Ascending aorta (tissue), 2 donors: ENCODE measurements at regions not wholly inside any gene's neighbourhood (a gene's known extent, or its start where the extent isn't known, plus 50 kb on each side); places are given as distances from the start of the nearest gene placed in this dataset.

ENCODE experiments used
- DNase-seq, 2 donors: peaks; one replicate each; pipeline ENCODE4 v3.0.0-alpha.2; 2019; ENCODE audit warnings: low spot score in 2 of 2
- H3K27ac ChIP-seq, 2 donors: fragments of 200-600 bp; sonication (generic); one replicate each; pipeline ENCODE4 v1.5.1; 2016 to 2017; ENCODE audit warnings: mild to moderate bottlenecking in 1 of 2
- H3K27me3 ChIP-seq: fragments of 200-600 bp; sonication (generic); one replicate; pipeline ENCODE4 v1.5.1; 2017
- H3K36me3 ChIP-seq, 2 donors: fragments of 200-600 bp; sonication (generic); one replicate each; pipeline ENCODE4 v1.5.1; 2016
- H3K4me1 ChIP-seq, 2 donors: fragments of 200-600 bp; sonication (generic); one replicate each; pipeline ENCODE4 v1.5.1; 2016 to 2017; ENCODE audit warnings: mild to moderate bottlenecking in 1 of 2
- H3K4me3 ChIP-seq, 2 donors: fragments of 200-600 bp; sonication (generic); one replicate each; pipeline ENCODE4 v1.5.1; 2016 to 2017; ENCODE audit warnings: mild to moderate bottlenecking in 1 of 2
- H3K9me3 ChIP-seq, 2 donors: fragments of 200-600 bp; sonication (generic); one replicate each; pipeline ENCODE4 v1.5.1; 2016
- intact Hi-C: fragments of 100-400 bp; cut with DNase I; formaldehyde crosslinking; loops from one replicate; pipeline ENCODE4 v1.15.1; 2023
- TF ChIP-seq, protein P1 (sequence below), 3 experiments: fragments of 200-600 bp in 2 of 3; fragments of 450-650 bp in 1 of 3; sonication (generic) in 2 of 3; IDR thresholded peaks; one replicate each; pipeline ENCODE4 v1.5.1; 2016 to 2019; ENCODE audit warnings: antibody characterized with exemption in 3 of 3, mild to moderate bottlenecking in 1 of 3, moderate library complexity in 1 of 3

DNA sequence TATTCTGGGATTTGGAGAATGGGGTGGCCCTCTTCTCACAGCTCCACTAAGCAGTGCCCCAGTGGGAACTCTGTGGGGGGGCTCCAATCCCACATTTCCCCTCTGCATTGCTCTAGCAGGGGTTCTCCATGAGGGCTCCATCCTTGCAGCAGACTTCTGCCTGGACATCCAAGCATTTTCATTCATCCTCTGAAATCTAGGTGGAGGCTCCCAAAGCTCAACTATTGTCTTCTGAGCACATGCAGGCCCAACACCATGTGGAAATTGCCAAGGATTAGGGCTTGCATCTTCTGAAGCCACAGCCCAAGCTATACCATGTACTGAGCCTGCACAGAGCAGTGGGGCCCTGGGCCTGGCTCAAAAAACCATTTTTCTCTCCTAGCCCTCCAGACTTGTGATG, 162.4 kb upstream of the CWC22 start:
- intact Hi-C loops = no loop called here

DNA sequence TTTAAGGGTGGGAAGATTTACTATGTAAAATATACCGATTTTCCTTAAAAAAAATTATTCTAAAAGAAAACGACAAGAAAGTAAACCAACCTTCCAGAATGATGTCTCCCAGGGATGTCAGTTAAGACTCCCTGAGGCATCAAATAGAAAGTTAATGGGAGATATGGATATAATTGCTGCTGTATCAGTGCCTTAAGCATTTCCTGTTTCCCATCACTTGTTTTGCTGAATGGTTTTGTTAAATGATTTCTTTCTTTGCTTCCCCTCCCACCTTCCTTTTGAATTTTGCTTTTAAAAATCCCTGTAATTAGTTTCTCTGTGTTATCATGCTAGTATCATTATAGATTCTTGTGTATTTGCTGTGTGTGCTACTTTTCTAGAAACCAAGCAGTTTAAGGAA, 154.3 kb upstream of the CWC22 start:
- TF ChIP-seq, protein P1, sequence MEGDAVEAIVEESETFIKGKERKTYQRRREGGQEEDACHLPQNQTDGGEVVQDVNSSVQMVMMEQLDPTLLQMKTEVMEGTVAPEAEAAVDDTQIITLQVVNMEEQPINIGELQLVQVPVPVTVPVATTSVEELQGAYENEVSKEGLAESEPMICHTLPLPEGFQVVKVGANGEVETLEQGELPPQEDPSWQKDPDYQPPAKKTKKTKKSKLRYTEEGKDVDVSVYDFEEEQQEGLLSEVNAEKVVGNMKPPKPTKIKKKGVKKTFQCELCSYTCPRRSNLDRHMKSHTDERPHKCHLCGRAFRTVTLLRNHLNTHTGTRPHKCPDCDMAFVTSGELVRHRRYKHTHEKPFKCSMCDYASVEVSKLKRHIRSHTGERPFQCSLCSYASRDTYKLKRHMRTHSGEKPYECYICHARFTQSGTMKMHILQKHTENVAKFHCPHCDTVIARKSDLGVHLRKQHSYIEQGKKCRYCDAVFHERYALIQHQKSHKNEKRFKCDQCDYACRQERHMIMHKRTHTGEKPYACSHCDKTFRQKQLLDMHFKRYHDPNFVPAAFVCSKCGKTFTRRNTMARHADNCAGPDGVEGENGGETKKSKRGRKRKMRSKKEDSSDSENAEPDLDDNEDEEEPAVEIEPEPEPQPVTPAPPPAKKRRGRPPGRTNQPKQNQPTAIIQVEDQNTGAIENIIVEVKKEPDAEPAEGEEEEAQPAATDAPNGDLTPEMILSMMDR (IDR thresholded peaks at IDR 0.05) = no peak
- H3K9me3 ChIP-seq = no peaks in the 10 kb centered on the region
- H3K4me3 ChIP-seq = no peak overlapping the region
- H3K36me3 ChIP-seq = no peaks in the 10 kb centered on the region
- intact Hi-C loops = no loop called here
- no peak overlapping the region for H3K27ac ChIP-seq
- H3K27me3 ChIP-seq = no peaks in the 10 kb centered on the region
- no peaks in the 10 kb centered on the region for H3K4me1 ChIP-seq
- DNase-seq = no peak

More for the DNA sequence above, 162.4 kb upstream of the CWC22 start:
- no peak for DNase-seq
- Histone ChIP-seq H3K27ac (no peak overlapping the region), H3K36me3 (no peaks in the 10 kb centered on the region), H3K27me3 (no peaks in the 10 kb centered on the region), H3K4me1 (no peaks in the 10 kb centered on the region), H3K9me3 (no peaks in the 10 kb centered on the region), H3K4me3 (no peak overlapping the region)
- TF ChIP-seq, protein P1 (IDR thresholded peaks at IDR 0.05) = no peak

DNA sequence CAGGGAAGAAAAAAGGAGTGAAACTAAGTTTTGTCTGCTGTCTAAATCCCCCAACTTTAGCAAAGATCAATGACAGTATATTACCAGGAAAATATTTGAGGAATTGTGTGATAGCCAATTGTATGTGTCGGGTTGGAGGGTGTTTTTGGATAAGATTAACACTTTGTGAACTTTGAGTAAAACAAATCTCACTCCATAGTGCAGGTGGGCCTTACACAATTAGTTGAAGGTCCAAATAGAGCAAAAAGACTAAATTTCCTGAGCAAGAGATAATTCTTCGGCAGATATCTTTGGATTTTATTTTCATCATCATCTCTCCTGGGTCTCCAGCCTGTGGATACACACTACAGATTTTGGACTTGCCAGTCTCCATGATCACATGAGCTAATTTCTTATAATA, 152.8 kb upstream of the CWC22 start:
- no peaks in the 10 kb centered on the region for H3K27me3 ChIP-seq
- DNase-seq = no peak
- no peak overlapping the region for H3K4me3 ChIP-seq
- H3K27ac ChIP-seq = no peak overlapping the region
- H3K4me1 ChIP-seq = no peaks in the 10 kb centered on the region
- no peaks in the 10 kb centered on the region for H3K9me3 ChIP-seq
- intact Hi-C loops = no loop called here
- TF ChIP-seq, protein P1 (IDR thresholded peaks at IDR 0.05) = no peak
- H3K36me3 ChIP-seq = no peaks in the 10 kb centered on the region

DNA sequence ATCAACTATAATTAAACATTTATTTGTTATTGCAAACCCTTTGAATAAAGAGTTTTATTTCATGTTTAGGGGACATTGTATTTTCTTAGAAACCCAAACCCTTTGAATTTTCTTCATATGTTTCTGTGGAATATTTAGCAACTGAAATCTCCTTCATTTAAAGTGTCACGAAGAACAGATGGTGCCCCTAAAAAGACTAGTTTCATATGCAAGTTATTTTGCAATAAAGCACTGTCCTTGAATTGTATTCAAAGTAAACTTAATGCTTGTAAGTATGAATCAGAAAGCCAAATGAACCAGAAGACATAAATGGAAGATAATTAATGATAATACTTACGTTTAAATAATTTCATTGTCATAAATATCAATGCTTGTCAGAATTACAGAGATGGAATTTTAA, 151.9 kb upstream of the CWC22 start:
- intact Hi-C loops = no loop called here
- H3K36me3 ChIP-seq = no peaks in the 10 kb centered on the region

DNA sequence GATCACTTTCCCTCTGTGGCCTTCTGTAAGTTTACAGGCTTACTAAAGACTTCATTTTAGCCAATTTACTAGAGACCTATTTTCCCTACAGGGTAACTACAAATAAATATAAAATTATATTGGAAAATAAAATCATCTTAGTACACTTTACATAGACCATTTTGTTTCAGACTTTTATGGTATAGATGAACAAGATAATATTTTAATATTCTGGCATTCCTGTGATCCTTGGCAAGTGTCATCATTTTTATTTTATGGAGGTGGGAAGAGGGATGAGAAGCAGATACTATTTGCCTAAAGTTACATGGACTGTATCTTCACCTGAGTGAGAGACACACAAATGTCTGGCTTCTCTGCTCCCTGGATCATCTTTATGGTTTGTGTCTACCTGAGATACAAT, 149.6 kb upstream of the CWC22 start:
- no peak overlapping the region for H3K27ac ChIP-seq
- no peak overlapping the region for H3K4me3 ChIP-seq
- no peaks in the 10 kb centered on the region for H3K4me1 ChIP-seq
- H3K9me3 ChIP-seq = no peaks in the 10 kb centered on the region
- no peaks in the 10 kb centered on the region for H3K27me3 ChIP-seq
- DNase-seq = no peak
- intact Hi-C loops = no loop called here
- no peaks in the 10 kb centered on the region for H3K36me3 ChIP-seq
- TF ChIP-seq, protein P1 (IDR thresholded peaks at IDR 0.05) = no peak

More for the DNA sequence above, 151.9 kb upstream of the CWC22 start:
- TF ChIP-seq, protein P1 (IDR thresholded peaks at IDR 0.05) = no peak
- no peak overlapping the region for H3K4me3 ChIP-seq
- no peaks in the 10 kb centered on the region for H3K4me1 ChIP-seq
- DNase-seq = no peak
- no peak overlapping the region for H3K27ac ChIP-seq
- H3K27me3 ChIP-seq = no peaks in the 10 kb centered on the region
- H3K9me3 ChIP-seq = no peaks in the 10 kb centered on the region

DNA sequence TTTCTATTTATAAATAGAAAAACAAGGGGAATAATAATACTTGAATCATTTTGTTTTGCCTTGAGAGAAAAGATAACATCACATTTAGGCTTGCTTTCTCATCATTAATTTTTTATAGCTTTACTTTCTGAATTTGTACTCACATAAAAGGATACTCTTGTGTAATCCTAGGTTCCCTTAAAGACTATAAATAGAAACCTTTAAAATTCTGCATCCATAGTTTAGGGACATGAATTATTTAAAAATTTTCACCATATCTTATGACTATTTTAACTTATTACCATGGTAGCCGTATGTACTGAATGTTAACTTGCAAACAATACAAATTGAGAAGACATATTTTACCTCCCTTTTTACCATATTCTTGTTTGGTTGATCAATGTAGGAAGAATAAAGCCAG, 143.5 kb upstream of the CWC22 start:
- TF ChIP-seq, protein P1 (IDR thresholded peaks at IDR 0.05) = no peak
- Histone ChIP-seq H3K36me3 (no peaks in the 10 kb centered on the region), H3K27ac (no peak overlapping the region), H3K4me1 (no peaks in the 10 kb centered on the region), H3K4me3 (no peak overlapping the region), H3K9me3 (no peaks in the 10 kb centered on the region), H3K27me3 (no peaks in the 10 kb centered on the region)
- intact Hi-C loops = no loop called here
- DNase-seq = no peak
